A673 (cell line): ENCODE measurements at regions not wholly inside any gene's neighbourhood (a gene's known extent, or its start where the extent isn't known, plus 50 kb on each side); places are given as distances from the start of the nearest gene placed in this dataset.
"Not testable (repeated sequence)": the region's sequence is repeated elsewhere in the genome, so short reads cannot be mapped to it uniquely, and the experiment has no call there.

Experiments used
- BruUV-seq: library from RNA; stranded (reverse); fragments of 400-500 nt; replicated peaks from 2 replicates; lab custom pipeline; 2021; lab: Mats Ljungman, UMichigan
- CTCF ChIA-PET: fragments of 300-600 bp; sonication (Branson Sonifier 250); formaldehyde crosslinking; loops from one replicate; lab custom pipeline; 2022; ENCODE audit warnings: antibody characterized with exemption; lab: Charles Lee
- POLR2A ChIA-PET: fragments of 300-600 bp; sonication (Branson Sonifier 250); formaldehyde crosslinking; loops from one replicate; lab custom pipeline; 2022; ENCODE audit warnings: antibody characterized with exemption; ENCODE audit not compliant: low non-redundant PET; lab: Charles Lee
- DNase-seq: peaks from one replicate; pipeline ENCODE4 v3.0.0-alpha.2; 2015; ENCODE audit warnings: low spot score
- H3K27ac ChIP-seq: fragments of 200-600 bp; sonication (generic); 2 replicates; pipeline ENCODE4 v1.5.1; 2016; ENCODE audit warnings: mixed run types, low read depth, mild to moderate bottlenecking, mixed read lengths, antibody characterized with exemption, low read length; ENCODE audit not compliant: poor library complexity, severe bottlenecking
- H3K27me3 ChIP-seq: fragments of 200-600 bp; sonication (generic); replicated peaks from 2 replicates; pipeline ENCODE4 v1.6.1; 2017; ENCODE audit warnings: mixed run types, low read depth, mild to moderate bottlenecking, mixed read lengths, antibody characterized with exemption, low read length; ENCODE audit not compliant: insufficient read depth, poor library complexity
- H3K36me3 ChIP-seq: fragments of 200-600 bp; sonication (generic); 2 replicates; pipeline ENCODE4 v1.6.1; 2016; ENCODE audit warnings: mixed run types, mild to moderate bottlenecking, mixed read lengths, antibody characterized with exemption, low read length; ENCODE audit not compliant: insufficient read depth, poor library complexity, severe bottlenecking
- H3K4me1 ChIP-seq: fragments of 200-600 bp; sonication (generic); 2 replicates; pipeline ENCODE4 v1.6.1; 2017; ENCODE audit warnings: mixed run types, mild to moderate bottlenecking, mixed read lengths, antibody characterized with exemption, low read length; ENCODE audit not compliant: insufficient read depth, poor library complexity, severe bottlenecking
- H3K4me3 ChIP-seq: fragments of 200-600 bp; sonication (generic); 2 replicates; pipeline ENCODE4 v1.5.1; 2016; ENCODE audit warnings: low read depth, mixed run types, mild to moderate bottlenecking, mixed read lengths, low read length; ENCODE audit not compliant: poor library complexity, severe bottlenecking
- H3K9me3 ChIP-seq: fragments of 200-600 bp; sonication (generic); 2 replicates; pipeline ENCODE4 v1.6.1; 2016; ENCODE audit warnings: mixed run types, low read depth, mild to moderate bottlenecking, mixed read lengths, antibody characterized with exemption, low read length; ENCODE audit not compliant: poor library complexity, severe bottlenecking
- CTCF ChIP-seq: fragments of 300-800, 200-600 bp; sonication (generic); conservative IDR thresholded peaks from 2 replicates; pipeline ENCODE4 v1.5.1; 2017; ENCODE audit warnings: low read depth, mild to moderate bottlenecking, antibody characterized with exemption, low read length, moderate library complexity, mixed read lengths
- EZH2 ChIP-seq: fragments of 200-600 bp; sonication (generic); IDR thresholded peaks from 2 replicates; pipeline ENCODE4 v1.6.1; 2017; ENCODE audit warnings: borderline replicate concordance, low read depth, mild to moderate bottlenecking, mixed read lengths, antibody characterized with exemption, low read length; ENCODE audit not compliant: poor library complexity, severe bottlenecking
- intact Hi-C: fragments of 100-400 bp; cut with micrococcal nuclease; formaldehyde crosslinking; loops from one replicate; pipeline ENCODE4 v1.10.0; 2022; ENCODE audit not compliant: unreplicated experiment

- ChIA-PET CTCF (no interaction called here), POLR2A (no interaction called here)
- no peak for TF ChIP-seq CTCF
- TF ChIP-seq EZH2: no peak
- no peaks in the 10 kb centered on the region for H3K27me3 ChIP-seq
- no TSS peak for BruUV-seq
- H3K9me3 ChIP-seq: no peaks in the 10 kb centered on the region
- DNase-seq: no peak
- intact Hi-C loops: no loop called here
- no peaks in the 10 kb centered on the region for H3K4me1 ChIP-seq
- no peaks in the 10 kb centered on the region for H3K36me3 ChIP-seq
- H3K27ac ChIP-seq: no peak overlapping the region
- no peak overlapping the region for H3K4me3 ChIP-seq
Observed at GRCh38 chr12:19671695-19672094, 232.4 kb downstream of the AEBP2 start.

- POLR2A ChIA-PET: no interaction called here
- no TSS peak for BruUV-seq
- intact Hi-C loops: no loop called here
- Histone ChIP-seq H3K36me3 (no peaks in the 10 kb centered on the region), H3K27me3 (no peaks in the 10 kb centered on the region), H3K27ac (no peak overlapping the region), H3K9me3 (no peaks in the 10 kb centered on the region), H3K4me3 (no peak overlapping the region), H3K4me1 (no peaks in the 10 kb centered on the region)
- DNase-seq: no peak
- TF ChIP-seq EZH2 (no peak), CTCF (no peak)
- CTCF ChIA-PET: no interaction called here
Observed at GRCh38 chr12:19674437-19674836, 235.1 kb downstream of the AEBP2 start.

GRCh38 chr12:19675361-19675760 is 236.1 kb downstream of the AEBP2 start:
- intact Hi-C loops: no loop called here
- DNase-seq: no peak
- POLR2A ChIA-PET: no interaction called here
- Histone ChIP-seq H3K9me3 (no peaks in the 10 kb centered on the region), H3K27ac (no peak overlapping the region), H3K36me3 (no peaks in the 10 kb centered on the region), H3K27me3 (no peaks in the 10 kb centered on the region), H3K4me3 (no peak overlapping the region), H3K4me1 (no peaks in the 10 kb centered on the region)
- BruUV-seq: no TSS peak
- no peak for TF ChIP-seq CTCF
- TF ChIP-seq EZH2: no peak
- CTCF ChIA-PET: no interaction called here

- H3K36me3 ChIP-seq, BruUV-seq, H3K27ac ChIP-seq, H3K4me1 ChIP-seq, intact Hi-C loops, POLR2A ChIA-PET, DNase-seq, H3K4me3 ChIP-seq, H3K27me3 ChIP-seq, H3K9me3 ChIP-seq, CTCF ChIA-PET: not testable (repeated sequence)
Observed at GRCh38 chr12:19678501-19678900, 239.2 kb downstream of the AEBP2 start.
